ENCODE measurements at regions not wholly inside any gene's neighbourhood (a gene's known extent, or its start where the extent isn't known, plus 50 kb on each side); places are given as distances from the start of the nearest gene placed in this dataset.

- dilution Hi-C loops (cut with MboI; ENCODE audit: extremely low pct_ligation_motif_present, low sequenced_read_pairs): no loop called here
- intact Hi-C loops (cut with micrococcal nuclease): no loop called here
- no peaks in the 10 kb centered on the region for H4K20me1 ChIP-seq (replicated peaks; ENCODE audit: control insufficient read depth, extremely low read depth, insufficient read depth, low read length)
- no peaks in the 10 kb centered on the region for H3K4me1 ChIP-seq (ENCODE audit: control insufficient read depth, extremely low read depth, insufficient read depth, low read length)
- H3K36me3 ChIP-seq (ENCODE audit: control insufficient read depth in 2 of 2, extremely low read depth in 1 of 2, insufficient read depth in 2 of 2, low read length in 2 of 2): no peaks in the 10 kb centered on the region
- no peak overlapping the region for H2AFZ ChIP-seq (ENCODE audit: low read depth, low read length)
- peaks cover 7% of the 10 kb centered on the region for H3K9me3 ChIP-seq (replicated peaks; ENCODE audit: control insufficient read depth, insufficient read depth, low read length)
- H3K27ac ChIP-seq (ENCODE audit: insufficient read depth, low read depth, low read length): no peak overlapping the region
- H3K79me2 ChIP-seq (ENCODE audit: control insufficient read depth, insufficient read depth, low read length): no peaks in the 10 kb centered on the region
- no TSS peak for BruUV-seq (replicated peaks)
- FAIRE-seq (no peak), DNase-seq (ENCODE audit: low read depth, low spot score) (no peak)
- ChIA-PET POLR2A (no interaction called here), CTCF (no interaction called here)
- no peaks in the 10 kb centered on the region for H3K9me1 ChIP-seq (replicated peaks; ENCODE audit: control insufficient read depth, extremely low read depth, insufficient read depth, low read length)
- H3K4me2 ChIP-seq (ENCODE audit: insufficient read depth, low read length): no peak overlapping the region
- H3K4me3 ChIP-seq (replicated peaks in 1 of 3; ENCODE audit: insufficient read depth in 1 of 3, low read depth in 1 of 3, low read length in 3 of 3): no peak overlapping the region
- no peak overlapping the region for H3K9ac ChIP-seq (replicated peaks; ENCODE audit: extremely low read depth, insufficient read depth, low read length)
- no peaks in the 10 kb centered on the region for H3K27me3 ChIP-seq (ENCODE audit: control insufficient read depth in 2 of 2, insufficient read depth in 2 of 2, low read length in 2 of 2)
- TF ChIP-seq EZH2 (IDR thresholded peaks at IDR 0.05; ENCODE audit: borderline replicate concordance, low read depth, low read length, severe bottlenecking) (no peak), FOS (IDR thresholded peaks at IDR 0.05; ENCODE audit: borderline replicate concordance, insufficient read depth, low read length) (no peak), JUN (IDR thresholded peaks at IDR 0.05; ENCODE audit: borderline replicate concordance, insufficient read depth, insufficient read length, low read depth) (no peak), GATA2 (IDR thresholded peaks at IDR 0.05; ENCODE audit: insufficient read depth, insufficient read length, low read depth, low read length) (no peak), POLR2AphosphoS5 (IDR thresholded peaks at IDR 0.05; ENCODE audit: insufficient read depth, low read depth, low read length) (no peak), POLR2A (IDR thresholded peaks at IDR 0.05; ENCODE audit: low read depth, low read length) (no peak), MYC (IDR thresholded peaks at IDR 0.05; ENCODE audit: low read depth, low read length) (no peak)
- TF ChIP-seq, protein P1, sequence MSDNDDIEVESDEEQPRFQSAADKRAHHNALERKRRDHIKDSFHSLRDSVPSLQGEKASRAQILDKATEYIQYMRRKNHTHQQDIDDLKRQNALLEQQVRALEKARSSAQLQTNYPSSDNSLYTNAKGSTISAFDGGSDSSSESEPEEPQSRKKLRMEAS (IDR thresholded peaks at IDR 0.05; ENCODE audit: insufficient read depth, insufficient read length): no peak
- TF ChIP-seq, protein P2, sequence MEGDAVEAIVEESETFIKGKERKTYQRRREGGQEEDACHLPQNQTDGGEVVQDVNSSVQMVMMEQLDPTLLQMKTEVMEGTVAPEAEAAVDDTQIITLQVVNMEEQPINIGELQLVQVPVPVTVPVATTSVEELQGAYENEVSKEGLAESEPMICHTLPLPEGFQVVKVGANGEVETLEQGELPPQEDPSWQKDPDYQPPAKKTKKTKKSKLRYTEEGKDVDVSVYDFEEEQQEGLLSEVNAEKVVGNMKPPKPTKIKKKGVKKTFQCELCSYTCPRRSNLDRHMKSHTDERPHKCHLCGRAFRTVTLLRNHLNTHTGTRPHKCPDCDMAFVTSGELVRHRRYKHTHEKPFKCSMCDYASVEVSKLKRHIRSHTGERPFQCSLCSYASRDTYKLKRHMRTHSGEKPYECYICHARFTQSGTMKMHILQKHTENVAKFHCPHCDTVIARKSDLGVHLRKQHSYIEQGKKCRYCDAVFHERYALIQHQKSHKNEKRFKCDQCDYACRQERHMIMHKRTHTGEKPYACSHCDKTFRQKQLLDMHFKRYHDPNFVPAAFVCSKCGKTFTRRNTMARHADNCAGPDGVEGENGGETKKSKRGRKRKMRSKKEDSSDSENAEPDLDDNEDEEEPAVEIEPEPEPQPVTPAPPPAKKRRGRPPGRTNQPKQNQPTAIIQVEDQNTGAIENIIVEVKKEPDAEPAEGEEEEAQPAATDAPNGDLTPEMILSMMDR (IDR thresholded peaks at IDR 0.05; ENCODE audit: extremely low read depth in 1 of 2, insufficient read depth in 1 of 2, low read depth in 1 of 2, low read length in 2 of 2): no peak
Observed at GRCh38 chr1:3981746-3982505, 81.9 kb upstream of the C1orf174 start.
